GM12874 (cell line): ENCODE measurements at regions not wholly inside any gene's neighbourhood (a gene's known extent, or its start where the extent isn't known, plus 50 kb on each side); places are given as distances from the start of the nearest gene placed in this dataset.

Source experiments
- TF ChIP-seq, protein P1 (sequence below): IDR thresholded peaks from 2 replicates; pipeline ENCODE4 v1.5.1; 2011; ENCODE audit warnings: low read depth, mild to moderate bottlenecking, control low read depth, low read length, moderate library complexity; ENCODE audit not compliant: insufficient read depth

- TF ChIP-seq, protein P1, sequence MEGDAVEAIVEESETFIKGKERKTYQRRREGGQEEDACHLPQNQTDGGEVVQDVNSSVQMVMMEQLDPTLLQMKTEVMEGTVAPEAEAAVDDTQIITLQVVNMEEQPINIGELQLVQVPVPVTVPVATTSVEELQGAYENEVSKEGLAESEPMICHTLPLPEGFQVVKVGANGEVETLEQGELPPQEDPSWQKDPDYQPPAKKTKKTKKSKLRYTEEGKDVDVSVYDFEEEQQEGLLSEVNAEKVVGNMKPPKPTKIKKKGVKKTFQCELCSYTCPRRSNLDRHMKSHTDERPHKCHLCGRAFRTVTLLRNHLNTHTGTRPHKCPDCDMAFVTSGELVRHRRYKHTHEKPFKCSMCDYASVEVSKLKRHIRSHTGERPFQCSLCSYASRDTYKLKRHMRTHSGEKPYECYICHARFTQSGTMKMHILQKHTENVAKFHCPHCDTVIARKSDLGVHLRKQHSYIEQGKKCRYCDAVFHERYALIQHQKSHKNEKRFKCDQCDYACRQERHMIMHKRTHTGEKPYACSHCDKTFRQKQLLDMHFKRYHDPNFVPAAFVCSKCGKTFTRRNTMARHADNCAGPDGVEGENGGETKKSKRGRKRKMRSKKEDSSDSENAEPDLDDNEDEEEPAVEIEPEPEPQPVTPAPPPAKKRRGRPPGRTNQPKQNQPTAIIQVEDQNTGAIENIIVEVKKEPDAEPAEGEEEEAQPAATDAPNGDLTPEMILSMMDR: no peak
Observed at GRCh38 chr13:34411177-34411576, 530.9 kb upstream of the NBEA start.

GRCh38 chr13:34411894-34412293 is 530.2 kb upstream of the NBEA start:
- TF ChIP-seq, protein P1: no peak

- TF ChIP-seq, protein P1: no peak
Observed at GRCh38 chr13:34412295-34412694, 529.8 kb upstream of the NBEA start.

DNA sequence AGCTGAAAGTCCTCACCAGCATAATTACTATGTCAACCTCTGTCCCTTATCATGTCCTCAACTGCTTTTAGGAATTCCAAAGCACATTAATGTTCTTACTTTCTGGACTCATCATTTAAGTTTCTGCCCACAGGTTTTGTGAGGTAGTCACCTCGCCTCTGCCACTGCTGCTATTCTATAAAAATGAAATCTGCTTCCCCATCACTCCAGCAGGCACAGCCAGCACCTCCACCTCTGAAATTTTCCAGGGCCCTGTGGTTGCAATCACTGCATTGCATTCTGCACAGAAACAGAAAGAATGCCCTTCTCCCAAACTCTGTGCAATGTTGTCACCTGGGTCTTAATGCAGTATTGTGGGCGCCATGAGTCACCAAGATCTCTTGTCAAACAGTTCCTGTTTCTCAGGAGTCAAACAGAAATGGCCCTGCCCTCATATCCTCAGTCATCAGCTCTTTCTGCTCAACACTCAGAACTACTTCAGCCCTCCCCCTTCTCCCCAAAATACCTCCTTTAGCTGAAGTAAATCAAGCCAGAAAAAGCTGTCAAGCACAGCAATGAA is 529.2 kb upstream of the NBEA start:
- TF ChIP-seq, protein P1: no peak

GRCh38 chr13:34413538-34414210 is 528.4 kb upstream of the NBEA start:
- TF ChIP-seq, protein P1: no peak

DNA sequence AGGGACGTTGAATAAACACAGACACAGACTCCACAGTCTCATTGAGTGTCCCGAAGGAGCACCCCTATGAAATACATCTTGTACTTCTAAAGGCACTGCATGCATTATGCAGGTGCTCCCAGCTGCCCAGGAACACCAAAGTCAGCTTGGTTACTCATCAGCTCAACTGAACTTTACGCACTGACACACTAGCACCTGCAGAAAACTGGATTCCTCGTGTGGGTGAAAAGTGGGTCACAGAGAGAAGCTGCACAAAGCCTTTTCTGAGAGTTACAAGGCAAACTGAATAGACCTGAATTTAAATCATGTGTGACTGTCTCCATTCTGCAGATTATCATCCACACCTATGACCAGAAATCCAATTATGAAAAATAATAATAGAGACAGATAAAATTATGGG is 527.5 kb upstream of the NBEA start:
- TF ChIP-seq, protein P1: no peak

- TF ChIP-seq, protein P1: no peak
Observed at GRCh38 chr13:34416971-34417380, 525.1 kb upstream of the NBEA start.
